Upper lobe of left lung (tissue), 4 donors: ENCODE measurements at regions not wholly inside any gene's neighbourhood (a gene's known extent, or its start where the extent isn't known, plus 50 kb on each side); places are given as distances from the start of the nearest gene placed in this dataset.

Experiments
- POLR2A ChIP-seq, 4 donors: fragments of 450-650 bp; IDR thresholded peaks; one replicate each; pipeline ENCODE4 v1.5.1; 2016 to 2017; ENCODE audit warnings: antibody characterized with exemption in 4 of 4, mild to moderate bottlenecking in 2 of 4
- POLR2AphosphoS5 ChIP-seq, 2 donors: sonication (generic); formaldehyde crosslinking; IDR thresholded peaks; one replicate each; pipeline ENCODE4 v1.5.1; 2017; ENCODE audit warnings: antibody characterized with exemption in 2 of 2
- TF ChIP-seq, protein P1 (sequence below), 6 experiments: fragments of 450-650 bp in 4 of 6; fragments of 200-600 bp in 2 of 6; sonication (generic) in 2 of 6; IDR thresholded peaks; one replicate each; pipeline ENCODE4 v1.5.1; 2016 to 2019; ENCODE audit warnings: antibody characterized with exemption in 6 of 6

DNA sequence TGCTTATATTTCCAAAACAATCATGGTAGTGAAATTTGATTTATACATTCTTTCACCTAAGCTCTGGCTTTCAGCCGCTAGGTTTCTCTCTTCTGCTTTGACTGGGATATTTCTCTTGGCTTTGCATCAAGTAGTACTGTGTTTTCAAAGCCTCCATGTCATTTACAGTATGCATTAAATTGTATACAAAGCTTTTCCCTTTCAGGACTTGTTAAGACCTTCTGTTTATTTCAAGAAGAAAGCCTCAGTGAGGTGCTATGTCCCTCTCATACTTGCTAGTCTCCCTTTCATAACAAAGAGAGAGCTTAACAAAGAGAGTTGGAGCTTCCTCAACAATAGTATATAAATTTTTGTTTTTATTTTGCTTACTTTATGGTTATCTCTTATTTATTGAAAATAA, 84.2 kb upstream of the SLC25A26 start:
- TF ChIP-seq, protein P1, sequence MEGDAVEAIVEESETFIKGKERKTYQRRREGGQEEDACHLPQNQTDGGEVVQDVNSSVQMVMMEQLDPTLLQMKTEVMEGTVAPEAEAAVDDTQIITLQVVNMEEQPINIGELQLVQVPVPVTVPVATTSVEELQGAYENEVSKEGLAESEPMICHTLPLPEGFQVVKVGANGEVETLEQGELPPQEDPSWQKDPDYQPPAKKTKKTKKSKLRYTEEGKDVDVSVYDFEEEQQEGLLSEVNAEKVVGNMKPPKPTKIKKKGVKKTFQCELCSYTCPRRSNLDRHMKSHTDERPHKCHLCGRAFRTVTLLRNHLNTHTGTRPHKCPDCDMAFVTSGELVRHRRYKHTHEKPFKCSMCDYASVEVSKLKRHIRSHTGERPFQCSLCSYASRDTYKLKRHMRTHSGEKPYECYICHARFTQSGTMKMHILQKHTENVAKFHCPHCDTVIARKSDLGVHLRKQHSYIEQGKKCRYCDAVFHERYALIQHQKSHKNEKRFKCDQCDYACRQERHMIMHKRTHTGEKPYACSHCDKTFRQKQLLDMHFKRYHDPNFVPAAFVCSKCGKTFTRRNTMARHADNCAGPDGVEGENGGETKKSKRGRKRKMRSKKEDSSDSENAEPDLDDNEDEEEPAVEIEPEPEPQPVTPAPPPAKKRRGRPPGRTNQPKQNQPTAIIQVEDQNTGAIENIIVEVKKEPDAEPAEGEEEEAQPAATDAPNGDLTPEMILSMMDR (IDR thresholded peaks at IDR 0.05), result no peak
- TF ChIP-seq POLR2AphosphoS5 (IDR thresholded peaks at IDR 0.05) (no peak), POLR2A (IDR thresholded peaks at IDR 0.05) (no peak)
